ENCODE measurements at regions not wholly inside any gene's neighbourhood (a gene's known extent, or its start where the extent isn't known, plus 50 kb on each side); places are given as distances from the start of the nearest gene placed in this dataset.

DNA sequence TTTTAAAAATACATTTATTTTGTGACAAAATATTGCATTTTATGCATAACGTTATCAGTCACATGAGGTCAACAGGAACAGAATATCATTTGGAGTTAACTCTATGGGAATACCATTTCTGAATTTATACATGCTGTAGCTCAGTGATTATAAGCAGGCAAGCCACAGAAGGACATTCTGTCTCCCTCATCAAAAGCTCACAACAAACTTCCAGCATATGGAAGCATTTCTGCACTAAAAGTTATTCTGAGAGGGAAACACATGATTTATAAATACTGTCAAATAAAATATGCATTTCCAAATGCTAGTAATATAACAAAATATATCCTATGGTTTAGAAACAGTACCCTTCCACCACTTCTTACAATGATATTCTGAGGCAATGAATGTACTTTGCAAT, 854.1 kb upstream of the B3GALT2 start:
- DNase-seq (ENCODE audit: low read depth): no peak
- TF ChIP-seq, protein P1, sequence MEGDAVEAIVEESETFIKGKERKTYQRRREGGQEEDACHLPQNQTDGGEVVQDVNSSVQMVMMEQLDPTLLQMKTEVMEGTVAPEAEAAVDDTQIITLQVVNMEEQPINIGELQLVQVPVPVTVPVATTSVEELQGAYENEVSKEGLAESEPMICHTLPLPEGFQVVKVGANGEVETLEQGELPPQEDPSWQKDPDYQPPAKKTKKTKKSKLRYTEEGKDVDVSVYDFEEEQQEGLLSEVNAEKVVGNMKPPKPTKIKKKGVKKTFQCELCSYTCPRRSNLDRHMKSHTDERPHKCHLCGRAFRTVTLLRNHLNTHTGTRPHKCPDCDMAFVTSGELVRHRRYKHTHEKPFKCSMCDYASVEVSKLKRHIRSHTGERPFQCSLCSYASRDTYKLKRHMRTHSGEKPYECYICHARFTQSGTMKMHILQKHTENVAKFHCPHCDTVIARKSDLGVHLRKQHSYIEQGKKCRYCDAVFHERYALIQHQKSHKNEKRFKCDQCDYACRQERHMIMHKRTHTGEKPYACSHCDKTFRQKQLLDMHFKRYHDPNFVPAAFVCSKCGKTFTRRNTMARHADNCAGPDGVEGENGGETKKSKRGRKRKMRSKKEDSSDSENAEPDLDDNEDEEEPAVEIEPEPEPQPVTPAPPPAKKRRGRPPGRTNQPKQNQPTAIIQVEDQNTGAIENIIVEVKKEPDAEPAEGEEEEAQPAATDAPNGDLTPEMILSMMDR (conservative IDR thresholded peaks at IDR 0.05; ENCODE audit: control insufficient read depth, insufficient read depth, low read depth, low read length): no peak

DNA sequence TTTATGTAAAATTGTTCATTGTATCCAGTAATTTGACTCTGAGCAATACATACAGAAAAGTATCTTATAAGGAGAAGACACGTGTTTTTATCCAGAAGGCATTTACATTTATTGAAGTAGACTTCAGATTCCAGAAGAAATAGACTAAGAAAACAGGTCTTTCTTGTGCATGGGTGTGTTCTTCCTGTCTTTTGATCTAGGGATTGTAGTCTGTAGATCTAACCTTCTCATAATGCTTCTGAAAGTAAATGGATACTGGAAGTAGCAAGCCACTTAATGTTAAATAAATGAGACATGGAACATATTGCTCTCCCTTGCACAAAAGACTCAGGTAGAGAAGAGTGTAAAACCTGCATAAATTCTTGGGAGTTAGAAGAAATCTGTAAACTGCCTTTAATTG, 853.2 kb upstream of the B3GALT2 start:
- no peak for DNase-seq (ENCODE audit: low read depth)
- H3K4me3 ChIP-seq (ENCODE audit: control insufficient read depth, low read depth, low read length): no peak overlapping the region

More for the DNA sequence above, 854.1 kb upstream of the B3GALT2 start:
- H3K4me3 ChIP-seq (ENCODE audit: control insufficient read depth, low read depth, low read length): no peak overlapping the region

DNA sequence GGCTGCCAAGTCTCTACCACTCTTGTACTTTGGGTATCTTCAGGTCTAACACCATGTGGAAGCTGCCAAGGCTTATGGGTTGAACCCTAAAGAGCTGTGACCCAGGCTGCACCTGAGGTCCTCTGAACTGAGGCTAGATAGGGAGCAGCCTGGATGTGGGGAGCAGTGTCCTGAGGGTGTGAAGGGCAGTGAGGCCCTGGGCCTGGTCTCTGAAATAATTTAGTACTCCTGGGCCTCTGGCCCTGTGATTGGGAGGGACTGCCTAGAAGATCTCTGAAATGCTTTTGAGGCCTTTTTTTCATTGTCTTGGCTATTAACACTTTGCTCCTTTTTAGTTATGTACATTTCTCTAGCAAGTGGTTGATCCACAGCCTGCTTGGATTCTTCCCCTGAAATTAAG, 847.2 kb upstream of the B3GALT2 start:
- TF ChIP-seq, protein P1 (conservative IDR thresholded peaks at IDR 0.05; ENCODE audit: control insufficient read depth, insufficient read depth, low read depth, low read length): no peak
- H3K4me3 ChIP-seq (ENCODE audit: control insufficient read depth, low read depth, low read length): no peak overlapping the region
- no peak for DNase-seq (ENCODE audit: low read depth)

More for the DNA sequence above, 853.2 kb upstream of the B3GALT2 start:
- TF ChIP-seq, protein P1 (conservative IDR thresholded peaks at IDR 0.05; ENCODE audit: control insufficient read depth, insufficient read depth, low read depth, low read length): no peak

GRCh38 chr1:194028002-194028401, 841.6 kb upstream of the B3GALT2 start:
- TF ChIP-seq, protein P1 (conservative IDR thresholded peaks at IDR 0.05; ENCODE audit: control insufficient read depth, insufficient read depth, low read depth, low read length): no peak
- H3K4me3 ChIP-seq (ENCODE audit: control insufficient read depth, low read depth, low read length): no peak overlapping the region
- DNase-seq (ENCODE audit: low read depth): peak; percentile 2

GRCh38 chr1:194026422-194026821, 840.0 kb upstream of the B3GALT2 start:
- peak; percentile 3 for DNase-seq (ENCODE audit: low read depth)
- no peak overlapping the region for H3K4me3 ChIP-seq (ENCODE audit: control insufficient read depth, low read depth, low read length)
- TF ChIP-seq, protein P1 (conservative IDR thresholded peaks at IDR 0.05; ENCODE audit: control insufficient read depth, insufficient read depth, low read depth, low read length): no peak

GRCh38 chr1:194024659-194025058, 838.2 kb upstream of the B3GALT2 start:
- no peak overlapping the region for H3K4me3 ChIP-seq (ENCODE audit: control insufficient read depth, low read depth, low read length)
- TF ChIP-seq, protein P1 (conservative IDR thresholded peaks at IDR 0.05; ENCODE audit: control insufficient read depth, insufficient read depth, low read depth, low read length): no peak
- DNase-seq (ENCODE audit: low read depth): peak; percentile 34

DNA sequence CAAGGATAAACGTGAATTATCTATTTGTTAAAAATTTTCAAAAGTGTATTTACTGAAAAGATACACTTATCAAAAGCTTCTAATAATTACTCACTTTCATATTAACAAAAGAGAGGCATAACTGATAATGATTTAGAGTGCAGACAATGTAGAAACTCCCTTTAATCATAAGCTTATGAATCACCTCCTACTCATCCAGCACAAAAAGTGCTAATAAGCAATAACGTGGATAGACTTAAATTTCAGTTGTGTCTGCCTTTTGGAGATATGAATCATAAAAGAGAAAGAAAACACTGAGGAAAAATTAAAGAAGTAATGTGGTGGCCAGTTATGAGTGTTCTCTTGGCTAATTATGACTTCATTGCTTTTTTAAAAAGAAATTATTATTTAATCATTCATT, 827.6 kb upstream of the B3GALT2 start:
- no peak for DNase-seq (ENCODE audit: low read depth)
- H3K4me3 ChIP-seq (ENCODE audit: control insufficient read depth, low read depth, low read length): no peak overlapping the region
- TF ChIP-seq, protein P1 (conservative IDR thresholded peaks at IDR 0.05; ENCODE audit: control insufficient read depth, insufficient read depth, low read depth, low read length): no peak
